Middle frontal gyrus (tissue), 1 donor: ENCODE measurements at regions not wholly inside any gene's neighbourhood (a gene's known extent, or its start where the extent isn't known, plus 50 kb on each side); places are given as distances from the start of the nearest gene placed in this dataset.
"Not testable (repeated sequence)": the region's sequence is repeated elsewhere in the genome, so short reads cannot be mapped to it uniquely, and the experiment has no call there.

Experiments
- DNase-seq: peaks from one replicate; pipeline ENCODE4 v3.0.0-alpha.2; 2015; ENCODE audit warnings: low spot score; ENCODE audit errors: extremely low spot score

DNA sequence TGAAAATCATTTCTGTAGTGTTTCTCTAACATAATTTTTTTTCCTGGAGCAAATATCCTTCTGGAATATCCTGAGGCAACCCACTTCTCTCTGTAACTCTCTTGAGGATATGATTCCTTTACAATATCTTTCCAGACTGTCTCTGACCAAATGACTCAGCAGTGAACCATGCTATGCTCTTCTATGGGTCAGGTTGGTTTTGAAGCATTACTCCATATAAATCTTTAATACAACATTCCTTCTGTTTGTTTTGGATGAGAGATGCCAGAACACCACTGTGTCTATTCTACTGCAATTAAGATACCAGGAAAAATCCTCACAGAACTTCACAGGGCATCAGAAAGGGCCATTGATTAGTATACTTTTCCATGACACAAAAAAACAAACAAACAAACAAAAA is 626.4 kb upstream of the ZNF385D start:
- DNase-seq: no peak

DNA sequence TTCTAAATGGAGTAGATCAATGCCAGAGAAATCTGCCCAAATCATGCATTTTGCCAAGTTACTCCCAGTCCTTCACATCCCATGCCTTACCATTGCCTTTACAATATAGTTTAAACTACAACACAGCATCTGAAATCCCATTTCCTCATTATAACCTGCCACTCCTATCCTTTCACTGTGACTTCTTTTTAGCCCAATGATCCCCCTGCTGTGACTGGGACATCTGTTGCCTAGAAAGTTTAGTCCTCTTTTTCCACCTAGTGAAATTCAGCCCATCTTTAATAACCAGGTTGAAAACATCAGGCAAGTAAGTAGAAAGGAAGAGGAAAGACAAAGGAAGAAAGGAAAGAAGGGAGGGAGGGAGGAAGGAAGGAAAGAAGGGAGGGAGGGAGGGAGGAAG is 627.9 kb upstream of the ZNF385D start:
- no peak for DNase-seq

DNA sequence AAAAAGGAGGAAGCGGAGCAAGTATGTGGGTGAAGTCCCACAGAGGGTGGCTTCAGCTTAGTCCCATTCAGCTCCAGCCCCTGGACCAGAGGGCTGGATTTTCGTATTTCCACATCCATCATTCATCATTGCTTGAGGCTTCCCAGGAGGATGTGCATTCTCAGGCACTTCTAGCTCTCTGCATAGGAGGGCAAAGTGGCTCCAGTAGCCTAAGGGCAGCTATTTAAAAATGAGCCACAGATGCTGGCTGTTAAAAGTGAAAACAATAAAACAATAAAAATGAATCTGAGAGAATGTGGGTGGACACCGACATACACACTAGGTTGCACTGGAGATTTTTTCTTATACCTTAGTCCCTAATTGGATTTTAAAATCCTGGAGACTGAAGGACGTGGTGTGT is 629.2 kb upstream of the ZNF385D start:
- DNase-seq: no peak

DNA sequence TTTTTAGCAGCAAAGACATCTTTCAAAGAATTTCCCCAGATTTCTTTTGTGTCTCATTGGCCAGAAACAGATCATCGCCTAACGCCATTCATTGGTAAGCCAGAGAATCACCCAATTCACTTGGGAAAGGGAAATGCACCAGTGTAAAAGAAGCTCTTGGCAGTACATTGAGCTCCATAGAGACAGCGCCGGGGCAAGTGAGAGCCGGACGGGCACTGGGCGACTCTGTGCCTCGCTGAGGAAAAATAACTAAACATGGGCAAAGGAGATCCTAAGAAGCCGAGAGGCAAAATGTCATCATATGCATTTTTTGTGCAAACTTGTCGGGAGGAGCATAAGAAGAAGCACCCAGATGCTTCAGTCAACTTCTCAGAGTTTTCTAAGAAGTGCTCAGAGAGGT is 630.6 kb upstream of the ZNF385D start:
- DNase-seq: not testable (repeated sequence)

DNA sequence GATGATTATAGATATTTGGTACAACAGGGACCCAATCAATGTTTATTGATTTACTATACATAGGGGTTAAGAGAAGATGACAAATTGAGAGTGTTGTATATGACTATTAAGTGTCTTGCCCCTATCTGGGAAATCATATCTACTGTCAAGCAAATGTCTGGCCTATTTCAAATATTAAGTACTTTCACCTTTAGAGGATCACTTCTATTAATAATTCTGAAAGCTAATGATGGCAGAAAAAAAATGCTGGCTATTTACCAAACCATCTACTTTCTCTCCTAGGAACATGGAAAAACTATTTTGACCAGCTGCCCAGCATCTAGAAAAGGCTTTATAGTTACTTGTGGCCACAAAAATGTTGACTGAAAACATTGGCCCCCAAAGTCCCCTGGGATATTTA is 632.3 kb upstream of the ZNF385D start:
- DNase-seq: no peak

DNA sequence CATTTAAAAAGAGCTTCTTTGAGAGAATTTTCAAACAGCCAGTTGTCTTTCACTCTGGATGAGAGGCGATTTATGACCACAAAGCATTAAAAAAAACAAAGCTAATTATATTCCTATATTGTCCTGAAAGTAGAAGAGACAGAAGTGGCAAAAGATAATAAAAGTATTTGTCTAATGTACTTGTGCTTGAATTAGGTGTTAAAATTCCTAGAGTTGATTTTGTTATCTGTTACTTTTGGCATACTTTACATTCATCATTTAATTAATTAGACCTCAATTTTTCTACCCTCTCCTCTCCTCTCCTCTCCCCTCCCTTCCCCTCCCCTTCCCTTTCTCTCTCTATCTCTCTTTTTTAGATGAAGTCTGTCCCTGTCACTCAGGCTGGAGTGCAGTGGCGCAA is 635.1 kb upstream of the ZNF385D start:
- no peak for DNase-seq

DNA sequence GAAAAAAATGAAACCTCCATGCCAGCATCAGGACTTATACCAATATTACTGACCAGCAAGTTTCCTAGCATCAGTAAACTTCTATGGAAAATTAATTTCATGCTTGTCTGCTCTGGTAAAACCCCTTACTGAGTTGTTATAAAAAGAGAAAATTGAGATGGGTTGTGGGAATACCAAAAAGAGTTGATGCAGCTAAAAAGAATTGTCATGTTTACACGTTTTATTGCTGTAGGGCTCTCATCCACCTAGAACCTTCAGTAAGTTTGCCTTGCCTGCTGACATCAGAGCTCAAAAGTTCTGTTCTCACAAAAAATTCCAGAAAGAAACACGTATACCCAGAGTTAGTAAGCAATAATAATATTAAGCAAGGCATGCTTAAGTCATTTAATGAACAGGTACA is 641.3 kb upstream of the ZNF385D start:
- no peak for DNase-seq

DNA sequence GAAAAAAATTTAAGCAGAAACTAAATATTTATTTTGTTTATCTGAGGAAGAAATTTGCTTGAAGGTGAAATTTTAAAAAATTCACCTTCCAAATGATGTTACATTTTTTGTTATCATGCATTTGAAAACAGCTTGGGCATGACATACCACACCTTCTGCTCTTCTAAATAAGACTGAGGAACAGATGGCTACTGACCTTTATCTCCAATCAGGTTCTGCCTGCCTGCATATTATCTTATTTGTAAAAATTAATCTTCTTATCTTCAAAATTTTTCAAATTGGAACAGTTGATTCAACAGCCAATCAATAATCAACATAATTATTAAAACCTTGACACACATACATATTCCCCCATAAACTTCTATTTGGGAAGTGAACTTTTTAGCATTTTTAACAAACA is 641.8 kb upstream of the ZNF385D start:
- no peak for DNase-seq

DNA sequence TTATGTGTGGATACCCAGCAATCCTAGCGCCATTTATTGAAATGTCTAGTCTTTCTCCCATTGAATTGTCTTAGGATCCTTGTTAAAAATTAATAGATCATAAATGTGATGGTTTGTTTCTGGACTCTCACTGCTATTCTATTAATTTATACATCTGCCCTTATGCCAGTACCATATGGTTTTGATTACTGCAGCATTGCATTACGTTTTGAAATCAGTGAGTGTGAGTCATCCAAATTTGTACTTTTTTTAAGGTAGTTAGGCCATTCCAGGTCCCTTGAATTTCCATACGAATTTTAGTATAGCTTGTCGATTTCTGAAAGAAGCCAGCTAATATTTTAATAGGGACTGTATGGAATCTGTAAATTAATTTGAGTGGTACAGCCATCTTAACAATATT is 648.6 kb upstream of the ZNF385D start:
- DNase-seq: no peak

DNA sequence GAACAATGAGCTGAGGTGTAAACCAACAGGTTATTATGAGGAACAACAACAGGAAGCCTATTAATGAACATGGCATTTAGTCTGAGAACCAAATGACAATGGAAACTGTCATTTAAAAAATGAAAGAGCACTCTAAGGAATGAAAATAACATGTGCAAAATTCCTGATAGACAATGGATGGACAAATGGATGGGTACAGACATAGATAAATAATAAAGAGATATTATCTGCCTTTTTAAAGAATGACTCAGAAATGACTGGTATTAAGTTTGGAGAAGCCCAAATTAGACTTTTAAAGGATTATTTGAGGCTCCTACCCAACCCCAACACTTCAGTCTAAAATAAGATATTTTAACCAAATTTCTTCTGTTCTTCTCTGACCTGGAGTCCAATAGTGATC is 650.5 kb upstream of the ZNF385D start:
- no peak for DNase-seq

DNA sequence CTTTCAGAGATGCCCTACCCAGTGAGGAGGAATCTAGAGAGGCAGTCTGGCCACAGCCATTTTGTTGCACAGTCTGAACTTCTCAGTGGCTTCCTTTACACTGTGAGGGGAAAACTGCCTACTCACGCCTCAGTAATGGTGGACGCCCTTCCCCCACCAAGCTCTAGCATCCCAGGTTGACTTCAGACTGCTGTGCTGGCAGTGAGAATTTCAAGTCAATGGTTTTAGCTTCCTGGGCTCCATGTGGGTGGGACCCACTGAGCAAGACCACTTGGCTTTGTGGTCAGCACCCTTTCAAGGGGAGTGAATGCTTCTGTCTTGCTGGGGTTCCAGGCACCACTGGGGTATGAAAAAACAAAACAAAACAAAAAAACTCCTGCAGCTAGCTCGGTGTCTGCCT is 663.2 kb upstream of the ZNF385D start:
- no peak for DNase-seq

DNA sequence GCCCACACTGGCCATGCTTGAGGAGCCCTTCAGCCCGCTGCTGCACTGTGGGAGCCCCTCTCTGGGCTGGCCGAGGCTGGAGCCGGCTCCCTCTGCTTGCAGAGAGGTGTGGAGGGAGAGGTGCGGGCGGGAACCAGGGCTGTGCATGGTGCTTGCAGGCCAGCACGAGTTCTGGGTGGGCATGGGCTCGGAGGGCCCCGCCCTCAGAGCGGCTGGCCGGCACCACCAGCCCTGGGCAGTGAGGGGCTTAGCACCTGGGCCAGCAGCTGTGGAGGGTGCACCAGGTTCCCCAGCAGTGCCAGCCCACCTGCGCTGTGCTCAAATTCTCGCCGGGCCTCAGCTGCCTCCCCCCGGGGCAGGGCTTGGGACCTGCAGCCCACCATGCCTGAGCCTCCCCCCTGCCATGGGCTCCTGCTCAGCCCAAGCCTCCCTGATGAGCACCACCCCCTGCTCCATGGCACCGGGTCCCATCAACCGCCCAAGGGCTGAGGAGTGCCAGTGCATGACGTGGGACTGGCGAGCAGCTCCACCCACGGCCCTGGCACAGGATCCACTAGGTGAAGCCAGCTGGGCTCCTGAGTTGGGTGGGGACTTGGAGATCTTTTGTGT is 665.9 kb upstream of the ZNF385D start:
- not testable (repeated sequence) for DNase-seq

DNA sequence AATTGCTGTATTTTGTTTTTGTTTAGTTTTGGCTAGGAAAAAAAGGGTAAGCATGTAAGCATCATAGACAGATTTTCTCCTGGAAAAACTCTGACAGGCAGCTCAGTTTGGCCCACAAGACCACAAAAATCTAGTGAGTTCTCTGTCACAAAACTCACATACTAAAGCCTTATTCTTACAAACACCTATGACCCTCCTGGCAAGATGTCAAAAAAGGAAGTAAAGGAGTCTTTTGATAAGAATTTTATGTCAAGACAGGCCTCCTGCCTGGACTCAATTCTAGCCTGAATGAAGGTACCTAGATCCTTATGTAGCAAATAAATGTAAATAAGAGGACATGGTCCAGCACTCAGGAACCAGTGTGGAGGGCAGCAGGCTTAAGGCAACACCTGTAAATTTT is 668.3 kb upstream of the ZNF385D start:
- no peak for DNase-seq

DNA sequence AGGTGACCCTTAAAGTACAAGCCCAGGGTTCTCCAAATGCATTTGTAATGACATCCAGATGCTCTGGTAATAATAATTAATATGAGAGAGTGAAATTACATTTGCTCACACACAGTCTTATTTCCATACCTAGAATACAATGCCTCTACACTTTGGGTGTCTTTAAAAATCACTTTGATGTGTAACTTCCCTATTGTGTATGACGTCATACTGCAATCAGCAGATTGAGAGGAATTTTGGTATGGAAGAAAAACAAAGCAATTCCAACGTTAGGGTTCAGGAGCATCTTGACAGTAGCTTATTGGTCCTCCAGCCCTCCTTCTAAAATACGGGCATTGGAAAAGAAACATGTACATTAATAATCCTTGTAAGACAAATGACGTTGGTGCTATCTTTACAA is 670.6 kb upstream of the ZNF385D start:
- DNase-seq: no peak

DNA sequence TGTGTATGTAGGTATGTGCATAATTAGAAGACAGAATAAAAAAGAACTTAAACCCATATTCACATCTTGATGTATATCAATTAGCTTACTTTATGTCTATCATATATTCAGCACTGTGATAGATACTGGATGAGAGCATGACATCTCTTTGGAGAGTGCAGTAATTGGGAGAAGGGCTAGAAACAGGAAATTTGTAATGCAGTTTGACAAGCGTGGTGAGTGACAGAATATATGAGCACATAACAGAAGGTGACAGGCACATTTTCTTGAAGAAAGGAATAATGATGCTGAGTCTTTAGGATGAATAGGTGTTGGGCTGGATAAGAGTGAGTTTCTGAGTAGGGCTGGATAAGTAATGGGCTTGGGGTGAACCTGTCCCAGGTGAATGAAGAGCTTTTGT is 680.3 kb upstream of the ZNF385D start:
- DNase-seq: no peak

DNA sequence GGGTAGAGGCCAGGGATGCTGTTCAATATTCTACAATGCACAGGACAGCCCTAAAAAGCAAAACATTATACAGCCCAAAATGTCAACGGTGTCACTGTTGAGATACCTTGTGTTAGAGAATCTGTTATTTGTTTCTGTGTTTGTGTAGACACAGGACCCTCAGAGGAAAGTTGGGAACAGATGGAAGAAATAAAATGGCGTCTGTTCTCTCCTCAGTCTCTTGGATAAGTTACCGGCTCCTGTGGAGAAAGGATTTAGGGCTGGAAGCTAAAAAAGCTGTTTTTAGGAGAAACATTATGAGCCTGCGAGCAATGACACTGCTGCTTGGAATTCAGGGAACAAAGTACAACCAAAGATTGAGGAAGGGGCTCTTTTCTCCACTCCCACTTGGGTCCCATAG is 688.6 kb upstream of the ZNF385D start:
- no peak for DNase-seq

DNA sequence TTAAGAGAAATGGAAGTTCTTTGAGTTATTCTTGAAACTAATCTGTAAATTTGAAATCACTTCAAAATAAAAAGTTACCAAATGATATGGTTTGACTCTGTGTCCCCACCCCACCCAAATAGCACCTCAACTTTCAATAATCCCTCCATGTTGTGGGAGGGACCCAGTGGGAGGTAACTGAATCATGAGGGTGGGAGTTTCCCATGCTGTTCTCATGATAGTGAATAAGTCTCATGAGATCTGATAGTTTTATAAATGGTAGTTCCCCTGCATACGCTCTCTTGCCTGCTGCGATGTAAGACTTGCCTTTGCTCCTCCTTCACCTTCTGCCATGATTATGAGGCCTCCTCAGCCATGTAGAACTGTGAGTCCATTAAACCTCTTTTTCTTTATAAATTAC is 690.7 kb upstream of the ZNF385D start:
- DNase-seq: no peak

DNA sequence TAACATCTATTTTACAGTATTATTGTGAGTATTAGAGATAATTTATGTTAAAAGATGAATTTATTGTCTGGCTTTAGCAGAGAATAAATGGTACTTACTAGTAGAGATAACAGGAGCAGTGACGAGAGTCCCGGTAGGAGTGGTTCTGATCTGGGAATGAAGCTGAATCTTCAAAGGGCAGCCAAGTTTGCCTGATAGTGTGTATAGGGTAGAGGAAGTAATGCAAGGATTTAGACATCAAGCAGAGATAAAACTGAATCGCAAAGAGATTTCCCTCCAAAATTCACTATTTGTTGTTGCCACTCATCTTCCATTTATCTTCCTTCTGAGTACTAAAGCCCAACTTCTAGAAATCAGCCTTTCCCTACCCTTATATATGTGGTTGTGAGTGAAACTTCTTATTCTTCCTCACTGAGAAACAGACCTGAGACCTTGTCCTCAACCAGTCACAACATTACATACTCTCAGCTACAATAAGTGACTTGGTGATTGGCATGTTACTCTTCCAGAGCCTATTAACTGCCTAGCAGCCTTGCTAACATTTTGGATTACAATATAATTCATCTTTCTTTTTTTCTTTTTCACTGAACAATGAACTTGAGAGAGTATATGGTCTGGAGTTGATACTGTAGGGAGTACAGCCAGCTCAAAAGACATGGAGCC is 692.7 kb upstream of the ZNF385D start:
- no peak for DNase-seq

DNA sequence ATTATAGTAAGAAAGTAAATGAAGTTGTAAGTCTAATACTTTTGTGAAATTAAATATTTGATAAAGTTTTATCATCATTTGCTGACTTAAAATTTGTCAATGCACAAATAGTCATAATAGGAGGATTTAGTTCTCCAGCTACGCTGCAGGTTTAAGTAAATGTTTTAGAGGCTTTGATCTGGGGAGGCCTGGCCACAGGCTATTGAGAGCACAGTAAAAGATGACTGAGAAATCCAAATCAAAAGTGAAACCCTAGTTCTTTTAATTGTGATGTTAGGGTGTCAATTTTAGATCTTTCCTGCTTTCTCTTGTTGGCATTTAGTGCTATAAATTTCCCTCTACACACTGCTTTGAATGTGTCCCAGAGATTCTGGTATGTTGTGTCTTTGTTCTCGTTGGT is 694.3 kb upstream of the ZNF385D start:
- DNase-seq: not testable (repeated sequence)

DNA sequence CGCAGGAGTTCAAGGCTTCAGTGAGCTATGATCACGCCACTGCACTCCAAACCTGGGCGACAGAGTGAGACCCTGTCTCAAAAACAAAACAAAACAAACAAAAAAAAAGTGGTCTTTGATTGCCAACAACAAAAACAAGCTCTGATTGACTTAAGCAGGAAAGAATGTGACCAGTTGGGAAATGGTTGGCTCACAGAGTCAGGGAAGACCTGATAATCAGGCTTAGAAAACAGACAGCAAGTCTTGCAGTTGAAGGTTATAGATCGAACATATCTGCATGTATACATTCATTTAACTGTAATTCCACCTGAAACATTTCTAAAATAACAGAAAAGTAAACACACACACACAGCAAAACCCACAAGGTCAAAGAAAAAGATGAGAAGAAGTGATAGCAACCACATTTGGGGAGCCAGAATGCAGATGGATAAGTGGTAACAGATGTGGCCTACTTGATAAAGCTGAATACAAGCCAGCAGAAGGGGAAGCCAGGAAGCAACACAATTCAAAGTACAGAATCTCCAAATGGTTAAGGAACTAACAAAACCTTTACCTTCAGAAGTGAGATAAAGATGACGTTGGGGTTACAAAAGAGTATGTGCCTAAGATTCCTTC is 699.9 kb upstream of the ZNF385D start:
- no peak for DNase-seq

DNA sequence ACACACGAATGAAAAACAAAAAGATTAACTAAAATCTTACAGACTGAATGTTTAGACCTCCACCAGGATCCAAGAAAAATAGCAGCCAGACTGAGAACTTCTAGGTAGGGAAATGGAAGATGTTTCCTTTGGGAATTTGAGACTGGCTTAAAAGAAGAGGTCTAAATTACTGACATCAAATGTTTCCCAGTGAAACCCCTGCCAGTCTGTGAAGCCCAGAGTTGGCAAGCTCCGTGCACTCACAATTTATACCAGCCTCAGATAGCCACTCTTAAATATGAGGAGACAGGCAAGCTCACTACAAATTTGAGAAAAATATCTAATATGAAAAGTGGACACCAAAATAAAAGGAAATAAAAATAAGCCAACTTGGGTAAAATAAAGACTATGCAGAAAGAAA is 700.5 kb upstream of the ZNF385D start:
- no peak for DNase-seq

DNA sequence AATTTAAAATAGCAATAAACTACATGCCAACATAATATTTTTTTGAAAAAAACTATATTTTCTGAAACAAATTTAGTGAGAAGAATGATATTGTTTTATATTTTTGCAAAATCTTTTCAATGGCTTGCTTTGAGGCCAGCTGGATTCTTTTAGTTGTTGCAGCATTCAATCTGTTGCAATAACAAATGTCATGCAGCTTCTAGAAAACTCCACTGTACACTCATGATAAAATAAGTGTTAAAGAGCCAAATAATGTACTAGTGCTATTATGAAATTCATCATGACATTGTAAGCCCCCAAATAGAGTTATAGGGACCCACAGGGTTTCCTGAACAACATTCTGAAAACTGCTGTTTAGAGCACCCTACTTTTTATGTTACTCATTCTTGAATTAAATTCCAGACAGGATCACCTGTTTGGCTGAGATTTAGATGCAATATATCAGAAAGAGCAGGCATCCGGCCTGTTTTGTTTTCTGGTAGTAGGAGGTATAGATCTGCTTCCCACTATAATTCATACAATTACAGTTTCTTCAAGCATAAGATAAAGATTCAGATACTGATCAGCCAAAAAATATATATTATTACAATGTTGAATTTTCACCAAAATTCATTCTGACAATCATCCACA is 703.0 kb upstream of the ZNF385D start:
- no peak for DNase-seq

DNA sequence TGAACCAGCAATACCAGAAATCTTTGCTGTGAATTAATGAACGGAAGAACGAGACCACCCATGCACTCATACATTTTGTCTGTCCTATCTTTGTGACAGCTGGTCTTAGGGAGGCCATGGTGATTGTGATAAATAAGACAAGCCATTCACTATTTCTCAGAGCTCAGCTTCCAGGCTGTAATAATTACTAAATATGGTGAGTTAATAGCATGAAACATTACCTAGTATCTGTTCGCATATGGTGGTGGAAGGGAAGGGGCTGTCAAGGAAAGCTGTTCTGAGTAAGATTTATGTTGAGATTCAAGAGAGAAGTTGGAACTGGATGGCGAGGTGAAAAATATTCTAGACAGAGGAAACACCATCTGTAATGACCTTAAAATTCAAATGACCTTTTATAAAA is 719.0 kb upstream of the ZNF385D start:
- DNase-seq: no peak
